ENCODE measurements at regions not wholly inside any gene's neighbourhood (a gene's known extent, or its start where the extent isn't known, plus 50 kb on each side); places are given as distances from the start of the nearest gene placed in this dataset.

DNA sequence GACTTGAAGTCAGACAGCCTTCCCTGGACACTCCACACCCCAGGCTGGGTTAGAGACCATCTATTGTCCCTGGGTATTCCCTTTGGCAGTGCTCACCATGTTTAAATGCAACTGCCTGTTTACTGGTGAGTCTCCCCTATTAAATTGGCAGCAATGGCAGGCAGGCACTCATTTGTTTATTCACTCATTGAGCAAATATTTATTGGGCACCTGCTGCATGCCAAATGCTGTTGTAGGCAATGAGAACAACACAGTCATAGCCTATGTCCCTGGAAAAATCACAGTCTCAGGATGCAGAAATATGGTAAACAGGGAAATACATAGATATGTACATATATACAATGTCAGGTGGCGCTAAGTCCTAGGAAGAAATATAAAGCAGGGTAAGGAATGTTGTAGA is 212.8 kb downstream of the SUDS3 start:
- no peaks in the 10 kb centered on the region for H3K36me3 ChIP-seq
- H3K27me3 ChIP-seq, result no peaks in the 10 kb centered on the region
- no peak for DNase-seq
- no peak overlapping the region for H3K4me3 ChIP-seq
- 79% methylated on average over 1 of the region's 1 CpG; no CpG with 5 or more reads in 1 of the 2 donors for WGBS, 2 donors (ENCODE audit: low coverage in 1 of 2)
- no peak for TF ChIP-seq EP300 (IDR thresholded peaks at IDR 0.05; ENCODE audit: low read depth)
- no peak for TF ChIP-seq POLR2A (IDR thresholded peaks at IDR 0.05)
- no peak for TF ChIP-seq POLR2AphosphoS5 (IDR thresholded peaks at IDR 0.05)
- TF ChIP-seq, protein P1, sequence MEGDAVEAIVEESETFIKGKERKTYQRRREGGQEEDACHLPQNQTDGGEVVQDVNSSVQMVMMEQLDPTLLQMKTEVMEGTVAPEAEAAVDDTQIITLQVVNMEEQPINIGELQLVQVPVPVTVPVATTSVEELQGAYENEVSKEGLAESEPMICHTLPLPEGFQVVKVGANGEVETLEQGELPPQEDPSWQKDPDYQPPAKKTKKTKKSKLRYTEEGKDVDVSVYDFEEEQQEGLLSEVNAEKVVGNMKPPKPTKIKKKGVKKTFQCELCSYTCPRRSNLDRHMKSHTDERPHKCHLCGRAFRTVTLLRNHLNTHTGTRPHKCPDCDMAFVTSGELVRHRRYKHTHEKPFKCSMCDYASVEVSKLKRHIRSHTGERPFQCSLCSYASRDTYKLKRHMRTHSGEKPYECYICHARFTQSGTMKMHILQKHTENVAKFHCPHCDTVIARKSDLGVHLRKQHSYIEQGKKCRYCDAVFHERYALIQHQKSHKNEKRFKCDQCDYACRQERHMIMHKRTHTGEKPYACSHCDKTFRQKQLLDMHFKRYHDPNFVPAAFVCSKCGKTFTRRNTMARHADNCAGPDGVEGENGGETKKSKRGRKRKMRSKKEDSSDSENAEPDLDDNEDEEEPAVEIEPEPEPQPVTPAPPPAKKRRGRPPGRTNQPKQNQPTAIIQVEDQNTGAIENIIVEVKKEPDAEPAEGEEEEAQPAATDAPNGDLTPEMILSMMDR (IDR thresholded peaks at IDR 0.05), result no peak
- in situ Hi-C loops (cut with MboI; ENCODE audit: low pct_ligation_motif_present in 1 of 4, low pct_unique_long_range_greater_than_20kb in 1 of 4, low sequenced_read_pairs in 3 of 4), result no loop called here
- no peak overlapping the region for H3K27ac ChIP-seq
- intact Hi-C loops (cut with DNase I; ENCODE audit: low total_unique reads), result no loop called here
- no peaks in the 10 kb centered on the region for H3K4me1 ChIP-seq
- no peaks in the 10 kb centered on the region for H3K9me3 ChIP-seq

DNA sequence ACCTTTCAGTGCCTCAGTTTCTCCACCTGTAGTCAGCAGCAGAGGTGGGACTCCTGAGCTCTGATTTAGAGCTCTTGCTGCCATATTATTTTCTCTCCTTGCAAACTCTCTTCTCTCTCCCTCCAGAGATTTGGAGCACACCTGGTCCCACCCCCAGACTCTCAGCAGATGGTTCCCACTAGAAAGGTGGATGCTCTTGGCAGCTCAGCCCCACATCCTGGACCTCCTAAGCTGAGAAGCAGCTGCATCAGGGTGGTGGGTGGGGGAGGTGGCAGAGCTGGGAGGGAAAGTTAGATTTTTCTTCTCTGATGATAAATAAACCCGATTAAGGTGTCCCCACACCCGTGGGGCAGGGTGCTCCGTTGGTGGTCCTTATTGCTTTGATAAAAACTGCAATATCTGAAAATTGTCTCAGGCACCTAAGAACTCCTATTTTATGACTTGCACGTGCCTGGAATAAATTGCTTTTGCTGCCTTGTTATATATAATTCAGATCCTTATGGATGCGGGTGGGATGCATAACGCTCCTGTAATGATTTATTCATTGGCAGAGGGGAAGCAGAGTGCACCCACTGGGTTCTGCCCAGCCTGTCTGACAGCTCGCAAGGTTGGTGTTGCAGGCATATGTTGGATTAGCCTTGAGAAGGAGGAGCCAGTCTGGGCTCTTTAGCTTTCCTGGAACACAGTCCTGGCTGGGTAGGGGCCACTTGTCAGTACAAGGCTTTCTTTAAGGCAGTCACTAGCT is 214.2 kb downstream of the SUDS3 start:
- in situ Hi-C loops (cut with MboI; ENCODE audit: low pct_ligation_motif_present in 1 of 4, low pct_unique_long_range_greater_than_20kb in 1 of 4, low sequenced_read_pairs in 3 of 4), result no loop called here
- no peaks in the 10 kb centered on the region for H3K9me3 ChIP-seq
- no peak overlapping the region for H3K4me3 ChIP-seq
- no peaks in the 10 kb centered on the region for H3K27me3 ChIP-seq
- intact Hi-C loops (cut with DNase I; ENCODE audit: low total_unique reads), result no loop called here
- WGBS, 2 donors (ENCODE audit: low coverage in 1 of 2), result 45 to 57% methylated on average over 6 to 7 of the region's 7 CpGs
- no peaks in the 10 kb centered on the region for H3K36me3 ChIP-seq
- H3K4me1 ChIP-seq, result no peaks in the 10 kb centered on the region
- DNase-seq, result no peak
- H3K27ac ChIP-seq, result no peak overlapping the region
- TF ChIP-seq, protein P1 (IDR thresholded peaks at IDR 0.05), result no peak
- TF ChIP-seq EP300 (IDR thresholded peaks at IDR 0.05; ENCODE audit: low read depth) (no peak), POLR2AphosphoS5 (IDR thresholded peaks at IDR 0.05) (no peak), POLR2A (IDR thresholded peaks at IDR 0.05) (no peak)

DNA sequence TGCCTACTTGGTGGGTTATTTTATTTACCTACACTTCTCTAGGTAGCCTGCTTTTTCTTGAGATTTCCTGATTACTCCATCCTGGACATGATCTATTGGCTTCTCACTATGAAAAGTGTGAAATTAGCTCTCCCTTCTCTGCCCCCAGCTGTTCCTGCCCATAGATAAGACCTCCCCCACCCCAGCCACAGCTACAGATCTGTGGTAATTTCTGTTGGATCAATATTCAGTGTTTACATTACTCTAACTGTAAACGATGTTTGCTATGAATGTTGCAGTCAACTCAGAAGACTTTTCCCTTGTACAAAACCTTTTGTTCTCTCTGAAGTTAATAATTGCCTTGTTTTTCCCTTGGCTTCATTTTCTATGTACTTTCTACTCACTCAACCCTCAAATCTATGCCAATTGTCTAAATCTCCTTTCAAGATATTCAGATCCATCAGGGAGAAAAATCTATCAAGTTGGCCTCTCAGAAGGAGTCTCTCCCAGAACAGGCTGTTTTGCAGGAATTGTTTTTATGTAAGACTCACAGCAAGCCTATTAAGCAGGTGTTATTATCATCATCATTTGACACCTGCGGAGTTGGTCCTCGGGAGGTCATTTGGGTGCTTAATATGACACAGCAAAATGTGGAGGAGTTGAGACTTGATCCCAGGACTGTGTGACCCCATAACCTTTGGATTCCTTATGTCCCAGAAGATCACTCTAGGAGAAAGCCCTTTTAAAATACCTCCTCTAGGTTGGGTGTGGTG is 227.4 kb downstream of the SUDS3 start:
- intact Hi-C loops (cut with DNase I; ENCODE audit: low total_unique reads) (no loop called here), in situ Hi-C loops (cut with MboI; ENCODE audit: low pct_ligation_motif_present in 1 of 4, low pct_unique_long_range_greater_than_20kb in 1 of 4, low sequenced_read_pairs in 3 of 4) (no loop called here)
- DNase-seq, result no peak
- Histone ChIP-seq H3K4me3 (no peak overlapping the region), H3K9me3 (no peaks in the 10 kb centered on the region), H3K27me3 (no peaks in the 10 kb centered on the region), H3K36me3 (no peaks in the 10 kb centered on the region), H3K27ac (no peak overlapping the region), H3K4me1 (no peaks in the 10 kb centered on the region)
- TF ChIP-seq, protein P1 (IDR thresholded peaks at IDR 0.05), result no peak
- TF ChIP-seq EP300 (IDR thresholded peaks at IDR 0.05; ENCODE audit: low read depth), result no peak
- TF ChIP-seq POLR2A (IDR thresholded peaks at IDR 0.05), result no peak
- TF ChIP-seq POLR2AphosphoS5 (IDR thresholded peaks at IDR 0.05), result no peak
- 8 to 49% methylated on average over 1 to 3 of the region's 3 CpGs for whole genome bisulfite sequencing, 2 donors (ENCODE audit: low coverage in 1 of 2)

DNA sequence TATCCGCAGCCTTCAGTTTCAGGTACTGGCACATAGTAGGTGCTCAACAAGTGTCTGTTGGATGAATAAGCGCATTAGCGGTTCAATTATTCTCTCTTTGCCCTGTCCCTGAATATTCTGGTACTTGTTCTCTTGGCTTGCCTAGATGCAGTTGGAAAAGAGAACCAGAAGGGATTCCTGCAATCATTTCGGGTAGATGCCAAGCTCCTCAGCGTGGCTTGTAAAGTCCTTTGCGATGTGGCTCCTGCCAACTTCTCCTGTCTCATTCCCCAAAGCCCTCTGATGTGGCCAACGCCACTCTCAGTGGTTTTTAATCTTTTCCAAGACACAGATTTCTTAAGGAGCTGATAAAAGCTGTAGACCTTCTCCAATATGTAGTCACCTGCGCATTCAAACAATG is 230.3 kb downstream of the SUDS3 start:
- DNase-seq, result no peak
- Histone ChIP-seq H3K36me3 (no peaks in the 10 kb centered on the region), H3K9me3 (no peaks in the 10 kb centered on the region), H3K27ac (no peak overlapping the region), H3K4me3 (no peak overlapping the region), H3K27me3 (no peaks in the 10 kb centered on the region), H3K4me1 (no peaks in the 10 kb centered on the region)
- in situ Hi-C loops (cut with MboI; ENCODE audit: low pct_ligation_motif_present in 1 of 4, low pct_unique_long_range_greater_than_20kb in 1 of 4, low sequenced_read_pairs in 3 of 4) (no loop called here), intact Hi-C loops (cut with DNase I; ENCODE audit: low total_unique reads) (no loop called here)
- WGBS, 2 donors (ENCODE audit: low coverage in 1 of 2), result 78 to 87% methylated on average over 3 to 8 of the region's 8 CpGs
- no peak for TF ChIP-seq EP300 (IDR thresholded peaks at IDR 0.05; ENCODE audit: low read depth)
- TF ChIP-seq, protein P1 (IDR thresholded peaks at IDR 0.05), result no peak
- no peak for TF ChIP-seq POLR2A (IDR thresholded peaks at IDR 0.05)
- TF ChIP-seq POLR2AphosphoS5 (IDR thresholded peaks at IDR 0.05), result no peak
